GM12864 (cell line): ENCODE measurements at regions not wholly inside any gene's neighbourhood (a gene's known extent, or its start where the extent isn't known, plus 50 kb on each side); places are given as distances from the start of the nearest gene placed in this dataset.

Experiments
- DNase-seq: peaks from one replicate; pipeline ENCODE4 v3.0.0-alpha.2; 2011; ENCODE audit warnings: low read depth
- H3K4me3 ChIP-seq: 2 replicates; pipeline ENCODE4 v1.5.1; 2011; ENCODE audit warnings: mild to moderate bottlenecking, low read depth, low read length, control low read depth
- TF ChIP-seq, protein P1 (sequence below): IDR thresholded peaks from 2 replicates; pipeline ENCODE4 v1.5.1; 2011; ENCODE audit warnings: low read depth, mild to moderate bottlenecking, moderate library complexity, low read length, control low read depth, inconsistent platforms; ENCODE audit errors: missing control alignments

DNA sequence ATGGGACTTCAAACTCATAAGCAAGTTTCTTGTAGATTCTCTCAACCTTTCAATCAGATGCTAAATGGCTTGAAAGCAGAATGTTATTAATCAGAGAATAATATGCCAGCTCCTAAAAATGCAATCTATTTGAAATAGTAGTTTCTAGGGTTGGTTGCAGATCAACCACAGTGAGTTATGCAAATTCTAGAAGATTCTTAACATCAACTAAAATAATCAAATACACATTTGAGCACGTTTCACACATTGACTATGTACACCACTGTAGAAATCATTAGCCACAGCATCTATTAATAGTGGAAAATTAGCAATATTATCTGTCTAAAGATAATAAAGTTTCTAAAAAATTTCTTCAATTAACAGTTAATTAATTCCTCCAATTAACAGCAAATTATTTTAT lies 141.9 kb upstream of the GJE1 start:
- DNase-seq, result no peak
- TF ChIP-seq, protein P1, sequence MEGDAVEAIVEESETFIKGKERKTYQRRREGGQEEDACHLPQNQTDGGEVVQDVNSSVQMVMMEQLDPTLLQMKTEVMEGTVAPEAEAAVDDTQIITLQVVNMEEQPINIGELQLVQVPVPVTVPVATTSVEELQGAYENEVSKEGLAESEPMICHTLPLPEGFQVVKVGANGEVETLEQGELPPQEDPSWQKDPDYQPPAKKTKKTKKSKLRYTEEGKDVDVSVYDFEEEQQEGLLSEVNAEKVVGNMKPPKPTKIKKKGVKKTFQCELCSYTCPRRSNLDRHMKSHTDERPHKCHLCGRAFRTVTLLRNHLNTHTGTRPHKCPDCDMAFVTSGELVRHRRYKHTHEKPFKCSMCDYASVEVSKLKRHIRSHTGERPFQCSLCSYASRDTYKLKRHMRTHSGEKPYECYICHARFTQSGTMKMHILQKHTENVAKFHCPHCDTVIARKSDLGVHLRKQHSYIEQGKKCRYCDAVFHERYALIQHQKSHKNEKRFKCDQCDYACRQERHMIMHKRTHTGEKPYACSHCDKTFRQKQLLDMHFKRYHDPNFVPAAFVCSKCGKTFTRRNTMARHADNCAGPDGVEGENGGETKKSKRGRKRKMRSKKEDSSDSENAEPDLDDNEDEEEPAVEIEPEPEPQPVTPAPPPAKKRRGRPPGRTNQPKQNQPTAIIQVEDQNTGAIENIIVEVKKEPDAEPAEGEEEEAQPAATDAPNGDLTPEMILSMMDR, result no peak
- no peak overlapping the region for H3K4me3 ChIP-seq

DNA sequence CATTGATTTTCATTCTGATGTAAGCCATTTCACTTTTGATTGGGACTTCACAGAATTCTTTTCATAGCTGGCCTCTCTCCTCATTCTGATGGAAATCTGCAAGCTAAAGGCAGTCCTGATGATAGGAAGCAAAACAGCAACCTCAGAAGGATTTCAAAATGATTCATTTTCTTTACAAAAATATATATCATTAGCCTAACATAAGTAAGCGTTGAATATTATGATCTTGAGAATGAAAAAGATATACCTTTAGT lies 143.1 kb upstream of the GJE1 start:
- DNase-seq, result no peak
- H3K4me3 ChIP-seq, result no peak overlapping the region
- TF ChIP-seq, protein P1, result no peak

DNA sequence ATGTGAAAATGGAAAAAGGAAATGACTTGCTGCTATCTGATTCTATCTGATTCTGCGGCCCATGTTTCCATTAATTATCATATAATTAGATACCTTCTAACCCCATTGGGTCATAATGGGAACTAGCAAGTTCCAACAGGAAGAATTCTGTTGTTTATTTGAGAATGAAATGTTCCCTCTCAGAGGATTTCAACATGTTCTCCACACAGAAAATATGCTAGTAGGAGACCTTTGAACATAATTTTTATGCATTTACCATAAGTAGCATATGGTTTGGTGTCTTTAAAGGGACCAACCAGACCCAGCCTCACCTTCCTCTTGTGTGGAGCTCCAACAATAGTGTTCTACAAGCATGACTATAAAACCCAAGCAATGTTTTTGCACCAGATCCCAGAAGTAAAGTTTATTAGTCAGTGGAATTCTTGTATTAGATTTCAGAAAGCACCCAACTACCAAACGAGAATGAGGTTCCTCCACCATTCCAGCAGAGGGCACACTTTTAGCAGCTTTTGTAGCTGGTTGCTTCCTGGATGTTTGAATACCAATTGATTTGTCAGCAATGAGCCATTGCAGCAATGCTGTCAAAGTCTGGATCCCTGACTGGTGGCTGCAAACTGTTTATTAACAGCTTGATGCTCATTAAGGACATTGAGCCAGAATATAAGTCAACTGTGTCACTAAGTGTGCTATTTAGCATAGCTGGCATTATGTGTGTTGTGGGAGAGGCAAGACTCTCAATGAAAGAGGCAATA lies 143.6 kb upstream of the GJE1 start:
- no peak overlapping the region for H3K4me3 ChIP-seq
- peak; percentile 13 for DNase-seq
- TF ChIP-seq, protein P1, result peak; percentile 81

DNA sequence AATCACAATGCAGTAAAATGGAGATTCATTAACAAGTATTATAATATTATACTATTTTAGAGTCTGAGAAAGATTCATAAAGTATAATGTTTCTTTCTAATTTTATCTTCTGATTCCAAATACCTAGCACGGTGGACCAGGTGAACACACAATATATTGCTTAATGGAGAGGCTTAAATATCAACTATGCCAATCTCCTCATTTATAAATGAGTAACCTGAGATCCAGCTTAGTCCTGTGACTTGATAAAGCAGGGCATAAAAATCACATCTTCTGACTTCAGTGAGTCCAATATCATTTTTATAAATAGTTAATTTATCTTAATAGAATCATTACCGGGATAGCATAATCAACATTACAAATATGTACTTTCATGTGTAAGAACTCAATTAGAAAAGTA lies 144.4 kb upstream of the GJE1 start:
- TF ChIP-seq, protein P1, result no peak
- no peak for DNase-seq
- H3K4me3 ChIP-seq, result no peak overlapping the region

GRCh38 chr6:141986457-141986856 lies 146.3 kb upstream of the GJE1 start:
- H3K4me3 ChIP-seq, result no peak overlapping the region
- DNase-seq, result no peak
- TF ChIP-seq, protein P1, result no peak

- TF ChIP-seq, protein P1, result no peak
- no peak for DNase-seq
- H3K4me3 ChIP-seq, result no peak overlapping the region
Measured at GRCh38 chr6:141981190-141981589, 151.5 kb upstream of the GJE1 start.

- TF ChIP-seq, protein P1, result no peak
- no peak for DNase-seq
- no peak overlapping the region for H3K4me3 ChIP-seq
Measured at GRCh38 chr6:141977782-141978181, 154.9 kb upstream of the GJE1 start.
